ENCODE measurements at regions not wholly inside any gene's neighbourhood (a gene's known extent, or its start where the extent isn't known, plus 50 kb on each side); places are given as distances from the start of the nearest gene placed in this dataset.

GRCh38 chr6:155660251-155660977 lies 204.8 kb upstream of the NOX3 start:
- DNase-seq (ENCODE audit: low spot score): no peak
- Histone ChIP-seq H3K36me3 (no peaks in the 10 kb centered on the region), H3K27me3 (replicated peaks; ENCODE audit: insufficient read depth) (no peaks in the 10 kb centered on the region), H3K4me3 (no peak overlapping the region), H3K9me3 (no peaks in the 10 kb centered on the region), H3K4me1 (replicated peaks) (no peaks in the 10 kb centered on the region), H3K27ac (no peak overlapping the region)
- TF ChIP-seq CTCF (IDR thresholded peaks at IDR 0.05) (no peak), POLR2AphosphoS5 (IDR thresholded peaks at IDR 0.05) (no peak), POLR2A (IDR thresholded peaks at IDR 0.05) (no peak)
- intact Hi-C loops (cut with DNase I): no loop called here
- 63% methylated on average over 6 of the region's 6 CpGs for WGBS

DNA sequence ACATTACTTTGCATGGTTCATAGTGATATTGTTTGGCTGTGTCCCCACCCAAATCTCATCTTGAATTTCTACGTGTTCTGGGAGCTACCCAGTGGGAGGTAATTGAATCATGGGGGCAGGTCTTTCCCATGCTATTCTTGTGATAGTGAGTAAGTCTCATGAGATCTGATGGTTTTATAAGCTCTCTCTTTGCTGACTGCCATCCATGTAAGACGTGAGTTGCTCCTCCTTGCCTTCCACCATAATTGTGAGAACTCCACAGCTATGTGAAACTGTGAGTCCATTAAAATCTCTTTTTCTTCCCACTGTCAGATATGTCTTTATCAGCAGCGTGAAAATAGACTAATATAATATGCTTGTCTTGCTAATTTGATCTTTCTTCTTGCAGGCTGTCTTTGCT lies 200.4 kb upstream of the NOX3 start:
- H3K36me3 ChIP-seq: no peaks in the 10 kb centered on the region
- H3K9me3 ChIP-seq: no peaks in the 10 kb centered on the region
- intact Hi-C loops (cut with DNase I): no loop called here
- no peak overlapping the region for H3K27ac ChIP-seq
- no peak for DNase-seq (ENCODE audit: low spot score)
- 94% methylated on average over 3 of the region's 3 CpGs for WGBS
- no peak overlapping the region for H3K4me3 ChIP-seq
- H3K4me1 ChIP-seq (replicated peaks): no peaks in the 10 kb centered on the region
- TF ChIP-seq POLR2A (IDR thresholded peaks at IDR 0.05) (no peak), CTCF (IDR thresholded peaks at IDR 0.05) (no peak), POLR2AphosphoS5 (IDR thresholded peaks at IDR 0.05) (no peak)
- H3K27me3 ChIP-seq (replicated peaks; ENCODE audit: insufficient read depth): no peaks in the 10 kb centered on the region

DNA sequence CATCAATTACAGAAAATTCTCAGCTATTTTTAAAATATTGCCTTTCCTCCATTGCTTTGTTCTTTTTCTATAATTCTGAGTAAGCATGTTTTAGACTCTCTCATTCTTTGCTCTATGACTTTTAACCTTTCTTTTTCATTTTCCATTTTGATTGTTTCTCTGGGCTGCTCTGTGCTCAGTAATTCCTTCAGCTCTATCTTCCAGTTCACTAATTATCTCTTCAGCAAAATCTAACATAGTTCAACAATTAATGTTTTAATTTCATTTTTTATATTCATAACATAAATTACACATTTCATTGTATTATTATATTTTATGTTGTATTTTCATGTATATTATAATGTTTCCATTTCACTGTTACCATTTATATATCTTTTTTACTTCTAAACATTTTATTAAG lies 198.8 kb upstream of the NOX3 start:
- H3K9me3 ChIP-seq: no peaks in the 10 kb centered on the region
- no peak for DNase-seq (ENCODE audit: low spot score)
- no peaks in the 10 kb centered on the region for H3K36me3 ChIP-seq
- intact Hi-C loops (cut with DNase I): no loop called here
- no peak overlapping the region for H3K4me3 ChIP-seq
- no peak overlapping the region for H3K27ac ChIP-seq
- no peaks in the 10 kb centered on the region for H3K27me3 ChIP-seq (replicated peaks; ENCODE audit: insufficient read depth)
- no peaks in the 10 kb centered on the region for H3K4me1 ChIP-seq (replicated peaks)
- TF ChIP-seq POLR2A (IDR thresholded peaks at IDR 0.05): no peak
- no peak for TF ChIP-seq CTCF (IDR thresholded peaks at IDR 0.05)

DNA sequence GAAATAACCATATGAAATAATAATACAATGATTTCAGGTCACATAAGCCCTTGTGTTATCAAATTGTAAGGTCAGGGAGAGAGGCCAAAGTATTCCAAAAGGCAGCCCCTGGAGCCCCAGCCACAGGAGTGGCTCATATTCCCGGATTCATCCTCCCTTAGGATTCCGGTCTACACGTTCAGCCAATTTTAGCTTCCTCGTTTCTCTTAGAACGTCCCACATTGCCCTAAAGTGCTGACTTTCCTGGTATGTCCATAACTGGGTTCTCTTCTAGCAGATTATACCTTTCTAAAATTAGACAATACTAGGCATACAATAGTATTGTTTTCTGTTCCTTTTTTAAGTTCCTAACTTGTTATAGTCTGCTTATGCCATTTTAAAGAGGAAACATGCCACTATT lies 192.7 kb upstream of the NOX3 start:
- Histone ChIP-seq H3K36me3 (no peaks in the 10 kb centered on the region), H3K27me3 (replicated peaks; ENCODE audit: insufficient read depth) (no peaks in the 10 kb centered on the region), H3K4me3 (no peak overlapping the region), H3K4me1 (replicated peaks) (no peaks in the 10 kb centered on the region), H3K9me3 (no peaks in the 10 kb centered on the region), H3K27ac (no peak overlapping the region)
- TF ChIP-seq POLR2AphosphoS5 (IDR thresholded peaks at IDR 0.05) (no peak), POLR2A (IDR thresholded peaks at IDR 0.05) (no peak), CTCF (IDR thresholded peaks at IDR 0.05) (no peak)
- DNase-seq (ENCODE audit: low spot score): no peak
- WGBS: 72% methylated on average over 5 of the region's 5 CpGs
- intact Hi-C loops (cut with DNase I): no loop called here

DNA sequence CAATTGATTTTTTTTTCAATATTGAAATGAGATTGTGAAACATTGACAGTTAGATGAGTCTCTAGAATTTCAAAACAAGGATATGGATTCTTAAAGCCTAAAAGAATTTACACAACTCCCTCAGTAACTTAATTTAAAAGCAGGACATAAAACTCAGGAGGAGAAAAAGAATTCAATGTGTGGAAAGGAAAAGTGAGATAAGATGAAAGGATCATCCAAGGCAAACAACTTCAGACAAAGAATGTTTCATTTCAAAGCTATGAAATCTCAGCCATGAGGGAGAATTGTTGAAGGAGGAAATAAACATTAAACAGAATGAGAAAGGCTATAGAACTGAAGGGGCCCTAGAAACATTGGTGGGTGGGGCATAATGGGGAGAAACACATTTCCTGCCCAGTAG lies 191.7 kb upstream of the NOX3 start:
- no peaks in the 10 kb centered on the region for H3K27me3 ChIP-seq (replicated peaks; ENCODE audit: insufficient read depth)

More for the DNA sequence above, 191.7 kb upstream of the NOX3 start:
- no peak for DNase-seq (ENCODE audit: low spot score)
- Histone ChIP-seq H3K36me3 (no peaks in the 10 kb centered on the region), H3K4me3 (no peak overlapping the region), H3K4me1 (replicated peaks) (no peaks in the 10 kb centered on the region), H3K27ac (no peak overlapping the region), H3K9me3 (no peaks in the 10 kb centered on the region)
- intact Hi-C loops (cut with DNase I): no loop called here
- TF ChIP-seq CTCF (IDR thresholded peaks at IDR 0.05) (no peak), POLR2A (IDR thresholded peaks at IDR 0.05) (no peak), POLR2AphosphoS5 (IDR thresholded peaks at IDR 0.05) (no peak)

All from prostate gland (tissue), 2 donors.